ENCODE measurements at regions not wholly inside any gene's neighbourhood (a gene's known extent, or its start where the extent isn't known, plus 50 kb on each side); places are given as distances from the start of the nearest gene placed in this dataset.

- Histone ChIP-seq H3K4me1 (no peaks in the 10 kb centered on the region), H3K27me3 (no peaks in the 10 kb centered on the region), H3K36me3 (no peaks in the 10 kb centered on the region), H3K27ac (no peak overlapping the region), H3K4me3 (no peak overlapping the region), H3K9me3 (no peaks in the 10 kb centered on the region)
- no peak for TF ChIP-seq CTCF (IDR thresholded peaks at IDR 0.05)
- intact Hi-C loops (cut with DNase I; ENCODE audit: low total_unique reads), result no loop called here
- no peak for DNase-seq
Observed at GRCh38 chr7:17713584-17713983, 226.7 kb downstream of the SNX13 start.

- Histone ChIP-seq H3K27ac (no peak overlapping the region), H3K36me3 (no peaks in the 10 kb centered on the region), H3K4me3 (no peak overlapping the region), H3K4me1 (no peaks in the 10 kb centered on the region), H3K27me3 (no peaks in the 10 kb centered on the region), H3K9me3 (no peaks in the 10 kb centered on the region)
- no peak for TF ChIP-seq CTCF (IDR thresholded peaks at IDR 0.05)
- intact Hi-C loops (cut with DNase I; ENCODE audit: low total_unique reads), result no loop called here
- DNase-seq, result no peak
Observed at GRCh38 chr7:17716816-17717215, 223.5 kb downstream of the SNX13 start.

- H3K36me3 ChIP-seq, result no peaks in the 10 kb centered on the region
- no peak for DNase-seq
- H3K27ac ChIP-seq, result no peak overlapping the region
- H3K4me3 ChIP-seq, result no peak overlapping the region
- intact Hi-C loops (cut with DNase I; ENCODE audit: low total_unique reads), result no loop called here
- no peaks in the 10 kb centered on the region for H3K4me1 ChIP-seq
- no peak for TF ChIP-seq CTCF (IDR thresholded peaks at IDR 0.05)
- no peaks in the 10 kb centered on the region for H3K27me3 ChIP-seq
- H3K9me3 ChIP-seq, result no peaks in the 10 kb centered on the region
Observed at GRCh38 chr7:17719998-17720397, 220.3 kb downstream of the SNX13 start.

- TF ChIP-seq CTCF (IDR thresholded peaks at IDR 0.05), result no peak
- intact Hi-C loops (cut with DNase I; ENCODE audit: low total_unique reads), result no loop called here
- no peak for DNase-seq
- Histone ChIP-seq H3K36me3 (no peaks in the 10 kb centered on the region), H3K4me3 (no peak overlapping the region), H3K27ac (no peak overlapping the region), H3K27me3 (no peaks in the 10 kb centered on the region), H3K9me3 (no peaks in the 10 kb centered on the region), H3K4me1 (peaks cover 0 to 6% (median 2%) of the 10 kb centered on the region in 4 donors)
Observed at GRCh38 chr7:17721736-17722285, 218.5 kb downstream of the SNX13 start.

- Histone ChIP-seq H3K36me3 (no peaks in the 10 kb centered on the region), H3K9me3 (no peaks in the 10 kb centered on the region), H3K4me1 (peaks cover 0 to 6% (median 2%) of the 10 kb centered on the region in 4 donors), H3K27ac (no peak overlapping the region), H3K27me3 (no peaks in the 10 kb centered on the region), H3K4me3 (no peak overlapping the region)
- DNase-seq, result no peak
- intact Hi-C loops (cut with DNase I; ENCODE audit: low total_unique reads), result no loop called here
- TF ChIP-seq CTCF (IDR thresholded peaks at IDR 0.05), result no peak
Observed at GRCh38 chr7:17722798-17723197, 217.5 kb downstream of the SNX13 start.

- H3K4me1 ChIP-seq, result peaks cover 0 to 6% (median 2%) of the 10 kb centered on the region in 4 donors
- DNase-seq, result no peak
- TF ChIP-seq CTCF (IDR thresholded peaks at IDR 0.05), result no peak
- H3K27me3 ChIP-seq, result no peaks in the 10 kb centered on the region
- intact Hi-C loops (cut with DNase I; ENCODE audit: low total_unique reads), result no loop called here
- no peaks in the 10 kb centered on the region for H3K36me3 ChIP-seq
- H3K27ac ChIP-seq, result no peak overlapping the region
- H3K9me3 ChIP-seq, result no peaks in the 10 kb centered on the region
- H3K4me3 ChIP-seq, result no peak overlapping the region
Observed at GRCh38 chr7:17725821-17726220, 214.5 kb downstream of the SNX13 start.

All from tibial artery (tissue), 4 donors.